ENCODE measurements at regions not wholly inside any gene's neighbourhood (a gene's known extent, or its start where the extent isn't known, plus 50 kb on each side); places are given as distances from the start of the nearest gene placed in this dataset.

DNA sequence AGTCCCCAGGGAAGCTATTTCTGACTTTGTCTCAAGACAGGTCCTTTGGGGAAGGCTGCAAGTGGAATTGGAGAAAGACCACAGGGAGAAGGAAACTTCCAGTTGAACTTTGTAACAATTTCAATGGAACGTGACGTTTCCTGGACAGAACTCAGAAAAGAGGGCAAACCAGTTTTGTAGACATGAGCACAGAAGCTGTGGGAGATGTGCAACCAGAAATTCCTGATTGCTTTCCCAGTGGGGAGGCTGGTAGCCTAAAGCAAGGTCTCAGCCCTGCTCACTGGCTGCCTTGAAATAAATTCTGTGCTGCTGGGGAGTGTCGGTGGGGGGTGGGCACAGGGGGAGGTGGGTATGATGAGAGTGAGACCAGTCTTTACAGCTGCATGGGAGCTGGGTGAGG, 1206.7 kb upstream of the ADGRL2 start:
- TF ChIP-seq, protein P1, sequence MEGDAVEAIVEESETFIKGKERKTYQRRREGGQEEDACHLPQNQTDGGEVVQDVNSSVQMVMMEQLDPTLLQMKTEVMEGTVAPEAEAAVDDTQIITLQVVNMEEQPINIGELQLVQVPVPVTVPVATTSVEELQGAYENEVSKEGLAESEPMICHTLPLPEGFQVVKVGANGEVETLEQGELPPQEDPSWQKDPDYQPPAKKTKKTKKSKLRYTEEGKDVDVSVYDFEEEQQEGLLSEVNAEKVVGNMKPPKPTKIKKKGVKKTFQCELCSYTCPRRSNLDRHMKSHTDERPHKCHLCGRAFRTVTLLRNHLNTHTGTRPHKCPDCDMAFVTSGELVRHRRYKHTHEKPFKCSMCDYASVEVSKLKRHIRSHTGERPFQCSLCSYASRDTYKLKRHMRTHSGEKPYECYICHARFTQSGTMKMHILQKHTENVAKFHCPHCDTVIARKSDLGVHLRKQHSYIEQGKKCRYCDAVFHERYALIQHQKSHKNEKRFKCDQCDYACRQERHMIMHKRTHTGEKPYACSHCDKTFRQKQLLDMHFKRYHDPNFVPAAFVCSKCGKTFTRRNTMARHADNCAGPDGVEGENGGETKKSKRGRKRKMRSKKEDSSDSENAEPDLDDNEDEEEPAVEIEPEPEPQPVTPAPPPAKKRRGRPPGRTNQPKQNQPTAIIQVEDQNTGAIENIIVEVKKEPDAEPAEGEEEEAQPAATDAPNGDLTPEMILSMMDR (IDR thresholded peaks at IDR 0.05; ENCODE audit: poor library complexity, severe bottlenecking): no peak
- TF ChIP-seq RAD21 (conservative IDR thresholded peaks at IDR 0.05): no peak
- no peak for TF ChIP-seq EP300 (conservative IDR thresholded peaks at IDR 0.05; ENCODE audit: poor library complexity, severe bottlenecking)
- TF ChIP-seq, protein P2, sequence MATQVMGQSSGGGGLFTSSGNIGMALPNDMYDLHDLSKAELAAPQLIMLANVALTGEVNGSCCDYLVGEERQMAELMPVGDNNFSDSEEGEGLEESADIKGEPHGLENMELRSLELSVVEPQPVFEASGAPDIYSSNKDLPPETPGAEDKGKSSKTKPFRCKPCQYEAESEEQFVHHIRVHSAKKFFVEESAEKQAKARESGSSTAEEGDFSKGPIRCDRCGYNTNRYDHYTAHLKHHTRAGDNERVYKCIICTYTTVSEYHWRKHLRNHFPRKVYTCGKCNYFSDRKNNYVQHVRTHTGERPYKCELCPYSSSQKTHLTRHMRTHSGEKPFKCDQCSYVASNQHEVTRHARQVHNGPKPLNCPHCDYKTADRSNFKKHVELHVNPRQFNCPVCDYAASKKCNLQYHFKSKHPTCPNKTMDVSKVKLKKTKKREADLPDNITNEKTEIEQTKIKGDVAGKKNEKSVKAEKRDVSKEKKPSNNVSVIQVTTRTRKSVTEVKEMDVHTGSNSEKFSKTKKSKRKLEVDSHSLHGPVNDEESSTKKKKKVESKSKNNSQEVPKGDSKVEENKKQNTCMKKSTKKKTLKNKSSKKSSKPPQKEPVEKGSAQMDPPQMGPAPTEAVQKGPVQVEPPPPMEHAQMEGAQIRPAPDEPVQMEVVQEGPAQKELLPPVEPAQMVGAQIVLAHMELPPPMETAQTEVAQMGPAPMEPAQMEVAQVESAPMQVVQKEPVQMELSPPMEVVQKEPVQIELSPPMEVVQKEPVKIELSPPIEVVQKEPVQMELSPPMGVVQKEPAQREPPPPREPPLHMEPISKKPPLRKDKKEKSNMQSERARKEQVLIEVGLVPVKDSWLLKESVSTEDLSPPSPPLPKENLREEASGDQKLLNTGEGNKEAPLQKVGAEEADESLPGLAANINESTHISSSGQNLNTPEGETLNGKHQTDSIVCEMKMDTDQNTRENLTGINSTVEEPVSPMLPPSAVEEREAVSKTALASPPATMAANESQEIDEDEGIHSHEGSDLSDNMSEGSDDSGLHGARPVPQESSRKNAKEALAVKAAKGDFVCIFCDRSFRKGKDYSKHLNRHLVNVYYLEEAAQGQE (IDR thresholded peaks at IDR 0.05; ENCODE audit: borderline replicate concordance): no peak

Data from neural cell (in vitro differentiated cells).